NCI-H146 (cell line): ENCODE measurements at regions not wholly inside any gene's neighbourhood (a gene's known extent, or its start where the extent isn't known, plus 50 kb on each side); places are given as distances from the start of the nearest gene placed in this dataset.

Source experiments
- DNase-seq: peaks from one replicate; lab custom pipeline; 2025; lab: John Stamatoyannopoulos, UW

DNA sequence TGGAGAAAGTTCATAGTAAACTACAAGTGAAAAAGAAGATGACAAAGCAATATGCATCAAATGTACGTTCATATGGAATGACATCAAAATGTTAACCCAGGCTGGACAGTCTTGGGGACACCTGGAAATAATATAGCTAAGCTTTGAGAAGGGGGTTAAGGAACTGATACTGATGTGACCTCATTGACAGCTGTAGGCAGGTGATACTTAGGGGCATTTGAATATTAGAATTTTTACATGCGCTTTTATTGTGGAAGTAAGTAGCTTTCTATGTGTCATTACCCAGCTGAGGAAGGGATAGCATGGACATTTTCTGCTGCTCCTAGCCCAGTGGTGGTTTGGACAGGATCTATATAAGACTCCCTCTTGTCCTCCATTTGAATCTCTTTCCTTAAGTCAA is 299.7 kb downstream of the CWC27 start:
- DNase-seq, result no peak

DNA sequence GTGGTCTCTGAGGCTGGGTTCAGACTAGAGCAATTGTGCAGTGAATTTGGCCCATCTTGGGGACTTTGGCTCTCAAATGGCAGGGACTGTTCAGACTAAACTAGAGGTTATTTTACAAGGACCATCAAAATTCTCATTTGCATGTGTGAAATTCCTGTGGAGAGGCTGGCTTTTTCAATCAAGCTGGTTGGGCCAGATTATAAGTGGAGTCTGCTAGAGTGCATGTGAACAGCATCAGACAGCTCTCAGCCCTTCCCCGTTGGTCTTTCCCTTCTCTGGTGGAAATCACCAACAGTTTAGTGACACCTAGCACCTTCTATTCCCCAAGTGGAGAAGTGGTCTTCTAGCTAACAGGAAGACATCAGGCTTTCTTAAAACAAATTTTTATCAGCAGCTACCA is 301.3 kb downstream of the CWC27 start:
- DNase-seq, result no peak

DNA sequence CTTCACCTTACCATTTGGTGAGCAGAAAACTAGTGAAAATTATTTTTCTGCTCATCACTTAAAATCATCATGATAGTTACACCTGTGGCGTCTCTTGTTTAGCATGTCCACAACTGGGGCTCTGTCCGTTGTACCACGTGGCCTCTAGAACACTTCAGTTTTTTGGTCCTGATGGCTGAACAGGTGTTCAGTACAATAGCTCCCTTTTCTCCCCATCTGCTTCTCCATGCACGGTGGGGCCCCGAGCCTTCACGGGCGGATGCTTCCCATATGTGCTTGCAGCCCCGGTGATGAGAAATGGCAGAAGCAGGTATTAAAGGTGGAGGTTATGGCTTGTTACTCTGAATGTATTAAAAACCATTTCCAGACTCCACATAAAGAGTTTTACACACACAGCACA is 304.1 kb downstream of the CWC27 start:
- DNase-seq, result peak; percentile 64

DNA sequence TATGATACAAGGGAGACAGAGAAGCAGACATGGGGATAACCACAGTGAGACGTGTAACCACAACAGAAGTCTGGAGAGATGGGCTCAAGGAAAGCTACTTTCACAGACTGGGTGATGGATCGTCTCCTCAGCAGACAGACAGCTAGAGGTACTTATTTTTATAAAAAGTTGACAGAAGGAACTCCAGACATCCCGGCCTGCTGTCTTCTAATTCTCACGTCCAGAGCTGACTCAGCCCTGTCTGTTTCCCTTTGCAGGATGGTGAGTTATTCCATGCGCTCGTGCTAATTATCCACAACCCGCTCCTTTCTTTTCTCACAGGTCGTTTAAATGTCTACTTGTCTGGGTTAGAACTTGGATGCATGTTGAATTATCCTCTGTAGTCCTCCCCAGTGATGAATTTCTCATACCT is 304.5 kb downstream of the CWC27 start:
- DNase-seq, result peak; percentile 15

DNA sequence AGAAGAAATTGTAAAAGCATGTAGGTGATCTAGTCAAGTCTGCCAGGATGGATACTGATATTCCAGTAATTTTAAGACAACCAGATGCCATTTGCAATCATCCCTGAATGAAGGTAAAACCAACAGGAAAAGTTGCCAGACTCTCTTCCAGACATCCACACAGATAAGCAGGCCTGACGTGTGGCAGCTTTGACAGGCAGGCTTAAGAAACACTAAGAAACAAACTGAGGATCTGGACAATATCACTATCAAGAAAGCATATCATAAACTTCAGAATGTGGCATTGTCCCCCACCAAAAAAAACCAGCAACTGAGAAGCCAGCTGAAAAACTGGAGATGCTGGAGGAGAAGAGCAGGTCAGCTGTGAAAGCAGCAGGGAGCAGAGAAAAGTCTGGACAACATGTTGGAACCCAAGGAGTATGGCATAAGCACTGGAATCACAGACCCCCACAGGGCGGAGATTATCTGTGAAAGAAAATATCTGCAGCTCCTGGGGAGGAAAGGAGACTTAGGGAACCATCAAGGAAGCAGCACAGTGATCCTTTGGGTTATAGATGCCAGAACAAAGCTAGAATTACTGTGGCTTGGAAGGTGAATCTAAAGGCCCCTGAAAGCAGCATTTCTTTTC is 307.0 kb downstream of the CWC27 start:
- no peak for DNase-seq

DNA sequence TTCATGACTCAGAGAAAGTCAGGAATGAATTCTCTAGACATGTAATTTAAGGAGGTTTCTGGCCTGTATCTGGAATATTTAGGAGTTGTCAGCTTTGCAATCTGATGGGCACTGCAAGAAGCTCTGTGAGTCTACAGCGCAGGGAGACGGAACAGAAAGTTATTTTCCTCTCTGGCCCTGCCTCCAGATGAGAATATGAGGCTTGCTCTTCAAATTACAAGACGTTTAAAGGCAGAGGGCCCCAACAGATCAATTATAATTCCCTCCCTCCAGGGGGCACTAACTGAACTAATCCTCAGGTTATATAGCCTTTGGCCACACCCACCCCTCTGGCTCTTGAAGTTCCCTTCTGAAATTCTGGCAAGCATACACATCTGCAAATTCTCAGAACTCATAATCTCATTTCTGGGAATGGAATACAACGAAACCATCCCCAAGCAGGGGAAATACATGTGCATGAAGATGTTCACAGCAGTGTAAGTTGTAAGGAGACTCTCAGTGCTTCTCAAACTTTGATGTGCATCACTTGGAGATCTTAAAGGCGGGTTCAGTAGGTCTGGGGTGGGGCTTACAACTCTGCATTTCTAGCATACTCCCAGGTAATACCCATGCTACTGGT is 307.6 kb downstream of the CWC27 start:
- peak; percentile 56 for DNase-seq

DNA sequence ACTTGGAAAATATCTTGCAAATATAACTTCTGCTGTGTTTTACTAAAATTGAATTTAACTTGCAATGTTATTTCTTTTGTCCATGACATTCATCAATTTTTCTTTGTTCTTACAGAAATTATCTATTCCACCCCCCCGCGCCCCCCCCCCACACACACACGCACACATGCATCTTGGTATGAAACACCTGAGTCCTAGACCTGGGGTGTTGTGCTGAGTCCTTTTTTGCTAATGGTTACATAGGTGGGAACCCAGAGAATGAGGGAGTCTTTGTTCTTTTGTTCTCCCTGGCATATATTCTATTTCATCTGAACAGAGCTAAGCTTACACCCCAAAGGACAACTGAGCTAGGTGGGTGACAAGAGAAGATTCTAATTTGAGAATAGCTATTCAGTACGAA is 308.9 kb downstream of the CWC27 start:
- no peak for DNase-seq

DNA sequence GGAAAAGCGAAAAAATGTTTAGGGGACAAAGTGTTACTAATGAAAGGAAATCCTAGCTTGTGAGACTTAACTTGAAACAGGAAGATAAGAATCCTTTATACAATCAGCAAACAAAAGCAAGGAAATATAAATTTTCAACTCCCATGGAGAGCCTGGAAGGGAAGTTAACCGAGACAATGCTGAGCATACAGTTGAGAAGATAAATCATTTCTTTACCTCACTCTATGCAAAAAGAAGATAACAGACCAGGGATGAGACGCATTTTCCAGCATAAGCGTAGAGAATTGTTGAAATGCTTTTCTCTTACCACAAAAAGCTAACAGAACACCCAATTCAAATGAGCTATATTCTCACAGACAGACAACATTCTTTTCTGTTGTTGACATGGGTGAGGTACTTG is 309.6 kb downstream of the CWC27 start:
- DNase-seq, result no peak

DNA sequence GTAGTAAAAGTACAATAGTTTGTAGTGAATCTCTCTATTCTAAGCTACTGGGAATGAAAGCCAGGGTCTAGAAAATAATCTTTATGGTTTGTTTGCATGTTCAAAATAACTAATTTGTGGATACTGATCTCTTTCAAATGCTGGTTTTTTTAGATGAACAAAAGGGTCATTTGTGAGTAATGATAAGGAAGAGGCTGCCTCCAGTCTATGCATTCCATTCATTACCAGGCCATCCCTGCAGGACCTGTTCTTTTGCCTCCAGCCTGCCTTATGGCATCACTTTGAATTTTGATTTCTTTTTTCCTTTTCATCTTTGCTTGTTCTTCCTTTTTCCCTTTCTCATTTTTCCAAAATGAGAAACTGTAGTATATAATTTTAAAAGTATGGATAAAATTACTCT is 312.3 kb downstream of the CWC27 start:
- no peak for DNase-seq

DNA sequence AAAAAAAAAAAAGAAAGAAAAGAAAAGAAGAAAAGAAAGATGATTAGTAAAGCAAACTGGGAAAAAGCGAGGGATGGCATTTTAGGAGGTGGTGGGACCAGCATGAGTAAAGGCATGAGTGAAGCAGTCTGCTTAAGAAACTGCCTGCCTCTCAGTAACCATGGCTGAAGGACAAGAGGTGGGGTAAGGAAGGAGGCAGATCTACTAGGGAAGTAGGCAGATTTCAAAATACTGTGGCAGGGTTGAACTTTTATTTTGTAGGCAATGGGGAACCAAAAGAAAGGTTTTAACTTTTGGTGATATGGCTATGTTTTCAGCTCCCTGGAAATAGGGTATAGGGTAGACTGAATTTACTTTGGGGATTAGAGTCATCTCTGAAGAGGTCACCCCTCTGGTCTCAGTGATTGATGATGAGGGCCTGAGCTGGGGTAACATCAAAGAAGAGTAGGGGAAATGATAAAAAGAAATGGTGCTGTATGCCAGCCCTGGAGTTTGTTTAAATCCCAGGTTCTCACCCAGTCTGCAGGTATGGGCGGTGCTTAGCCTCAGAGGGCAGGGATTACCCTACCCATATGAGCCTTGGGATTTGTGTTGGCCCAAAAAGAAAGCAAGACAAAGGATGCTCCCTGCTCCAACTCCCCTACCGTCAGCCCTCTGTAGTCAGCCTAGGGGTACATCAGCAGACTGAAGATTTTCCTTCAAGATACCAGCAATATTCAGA is 316.2 kb downstream of the CWC27 start:
- DNase-seq, result no peak

DNA sequence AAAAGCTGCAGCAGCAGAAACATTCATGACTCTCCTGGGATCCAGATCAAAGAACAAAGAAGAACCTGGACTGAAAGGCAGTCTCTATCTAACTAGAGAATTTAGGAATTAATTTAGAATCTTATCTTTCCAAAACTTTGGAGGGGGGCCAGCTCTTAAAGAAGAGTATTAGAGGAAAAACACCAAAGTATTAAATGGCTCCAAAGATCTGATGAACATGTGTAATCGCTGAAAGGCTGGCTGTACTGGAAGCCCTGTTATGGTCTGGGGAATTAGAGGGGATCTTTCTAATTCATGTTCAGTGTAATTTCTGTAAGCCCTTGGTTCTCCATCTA is 316.8 kb downstream of the CWC27 start:
- no peak for DNase-seq

DNA sequence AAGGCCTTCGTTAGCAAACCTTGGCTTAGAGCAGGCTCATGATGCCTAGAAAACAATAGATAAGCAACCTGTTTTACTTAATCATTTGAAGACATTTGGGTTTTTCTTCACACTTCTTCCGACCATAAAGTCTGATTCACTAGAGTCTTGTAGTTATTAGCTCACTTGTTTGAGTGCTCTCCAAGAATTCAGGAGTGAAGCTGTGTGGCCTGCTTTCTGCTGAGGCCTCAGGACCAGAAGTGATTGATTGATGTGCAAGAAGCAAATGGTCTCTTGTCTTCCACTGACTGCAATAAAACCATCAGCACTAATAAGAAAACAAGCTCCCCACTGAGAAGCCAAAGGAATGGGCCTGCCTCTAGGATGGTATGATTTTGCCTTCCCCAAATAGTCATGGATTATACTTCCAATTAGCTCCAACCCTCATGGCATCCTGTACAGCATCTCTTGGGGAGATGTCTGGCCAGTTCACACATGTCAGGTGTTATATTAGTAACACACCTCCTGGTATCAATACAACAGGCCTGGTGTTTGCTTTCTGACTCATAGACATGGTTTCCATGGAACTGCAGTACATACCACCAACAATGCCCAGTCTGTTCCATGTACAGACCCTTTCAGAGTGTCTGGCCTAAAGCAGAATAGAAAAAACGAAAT is 317.6 kb downstream of the CWC27 start:
- peak; percentile 74 for DNase-seq

DNA sequence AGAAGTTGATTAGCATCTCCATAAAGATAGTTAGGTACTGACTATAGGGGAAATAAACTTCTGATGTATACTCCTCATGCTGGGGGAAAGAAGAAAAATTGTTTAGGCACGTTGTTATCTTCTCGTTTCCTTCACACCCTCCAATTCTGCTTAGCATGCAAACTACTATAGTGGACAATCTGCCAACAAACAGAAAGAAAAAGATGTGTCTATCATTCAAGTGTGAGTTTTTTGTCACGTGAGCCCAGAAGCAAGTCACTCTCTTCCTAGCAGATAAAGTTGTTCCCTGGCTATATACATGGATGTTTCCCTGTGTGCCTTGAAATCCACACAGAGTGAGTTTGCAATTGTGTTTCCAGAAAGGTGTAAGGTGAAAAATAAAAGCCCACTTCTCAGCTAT is 318.4 kb downstream of the CWC27 start:
- no peak for DNase-seq

DNA sequence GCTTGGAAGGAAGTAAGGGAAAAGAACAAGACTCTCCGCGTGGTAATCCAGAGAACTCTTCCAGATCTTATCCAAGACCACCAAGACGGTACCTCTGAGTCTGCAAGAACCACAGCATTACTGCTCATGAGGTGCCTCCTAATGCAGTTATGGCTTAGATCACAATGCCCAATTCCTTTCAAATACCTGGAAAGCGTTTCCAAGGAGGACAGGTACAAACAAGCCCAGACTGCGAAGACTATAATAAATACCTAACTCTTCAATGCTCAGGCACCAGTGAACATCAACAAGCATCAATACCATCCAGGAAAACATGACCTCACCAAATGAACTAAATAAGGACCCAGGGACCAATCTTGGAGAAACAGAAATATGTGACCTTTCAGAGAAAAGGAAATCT is 325.5 kb downstream of the CWC27 start:
- no peak for DNase-seq

DNA sequence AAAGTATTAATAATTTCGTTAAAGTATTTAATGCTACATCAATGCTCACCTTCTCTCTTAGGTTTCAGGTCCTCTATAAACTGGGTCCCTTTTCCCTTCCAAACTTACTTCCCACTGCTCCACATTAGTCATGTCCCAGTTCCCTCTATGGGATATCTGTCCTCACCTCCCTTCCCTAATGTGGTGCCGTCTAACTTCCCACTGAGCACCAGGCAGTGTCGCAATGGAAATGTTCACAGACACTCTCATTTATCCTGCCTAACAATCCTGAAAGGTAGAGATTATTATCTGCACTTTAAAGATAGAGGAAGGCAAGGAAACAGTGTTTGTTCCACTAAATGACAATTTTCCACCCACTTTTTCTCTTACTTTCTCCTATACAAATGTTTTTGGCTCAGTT is 329.7 kb downstream of the CWC27 start:
- DNase-seq, result no peak
